Fibroblast of lung (primary cell): ENCODE measurements at regions not wholly inside any gene's neighbourhood (a gene's known extent, or its start where the extent isn't known, plus 50 kb on each side); places are given as distances from the start of the nearest gene placed in this dataset.

Experiments used
- CTCF ChIP-seq, 2 donors: IDR thresholded peaks in 1 of 2; conservative IDR thresholded peaks in 1 of 2; 1 replicate in 1 of 2; 2 replicates in 1 of 2; pipeline ENCODE4 v1.5.1; 2011 to 2012; ENCODE audit warnings: low read length in 2 of 2, control low read depth in 1 of 2, inconsistent platforms in 1 of 2, low read depth in 1 of 2, mild to moderate bottlenecking in 1 of 2
- EZH2 ChIP-seq: IDR thresholded peaks from 2 replicates; pipeline ENCODE4 v1.5.1; 2012; ENCODE audit warnings: low read length, control low read depth, mild to moderate bottlenecking; ENCODE audit errors: missing control alignments

- no peak for TF ChIP-seq CTCF (conservative IDR thresholded peaks at IDR 0.05 in 1 of 2, IDR thresholded peaks at IDR 0.05 in 1 of 2; ENCODE audit: low read depth in 1 of 2, low read length in 2 of 2)
- no peak for TF ChIP-seq EZH2
Observed at GRCh38 chr2:59302683-59303082, 1061.6 kb upstream of the FANCL start.
